Ovary (tissue), 7 donors: ENCODE measurements at regions not wholly inside any gene's neighbourhood (a gene's known extent, or its start where the extent isn't known, plus 50 kb on each side); places are given as distances from the start of the nearest gene placed in this dataset.

Source experiments
- DNase-seq, 5 donors: peaks; one replicate each; pipeline ENCODE4 v3.0.0-alpha.2; 2019 to 2020
- H3K27ac ChIP-seq, 2 donors: fragments of 200-600 bp; one replicate each; pipeline versions ENCODE4 v1.5.1 to v1.8.0; 2019 to 2022
- H3K27me3 ChIP-seq: fragments of 200-600 bp; one replicate; pipeline ENCODE4 v1.8.0; 2022
- H3K36me3 ChIP-seq: fragments of 200-600 bp; sonication (generic); one replicate; pipeline ENCODE4 v1.5.1; 2019
- H3K4me1 ChIP-seq: one replicate; pipeline ENCODE4 v1.8.1; 2013; ENCODE audit warnings: mild to moderate bottlenecking, moderate library complexity; ENCODE audit not compliant: insufficient read depth
- H3K4me3 ChIP-seq: fragments of 200-600 bp; sonication (generic); one replicate; pipeline ENCODE4 v1.5.1; 2017
- H3K9me3 ChIP-seq, 2 donors: fragments of 200-600 bp in 1 of 2; sonication (generic) in 1 of 2; one replicate each; pipeline versions ENCODE4 v1.5.1 to v1.8.1; 2013 to 2019; ENCODE audit warnings: mild to moderate bottlenecking in 1 of 2, moderate library complexity in 1 of 2
- CTCF ChIP-seq, 3 donors: fragments of 450-650 bp in 2 of 3; fragments of 200-600 bp in 1 of 3; IDR thresholded peaks; one replicate each; pipeline versions ENCODE4 v1.5.1 to v1.8.0; 2016 to 2022; ENCODE audit warnings: antibody characterized with exemption in 3 of 3, mild to moderate bottlenecking in 1 of 3
- EP300 ChIP-seq: sonication (generic); formaldehyde crosslinking; IDR thresholded peaks from one replicate; pipeline ENCODE4 v1.6.1; 2017; ENCODE audit warnings: antibody characterized with exemption
- POLR2A ChIP-seq: fragments of 450-650 bp; IDR thresholded peaks from one replicate; pipeline ENCODE4 v1.6.1; 2017; ENCODE audit warnings: antibody characterized with exemption, mild to moderate bottlenecking, moderate library complexity
- WGBS, 3 donors: extraction: QIAGEN DNeasy Blood & Tissue Kit in 1 of 3; methylation state at CpG; one replicate each; pipeline versions ENCODE4 v1.1.5 to v1.1.7; 2013 to 2017; 5-methylcytosine and 5-hydroxymethylcytosine counted together
- intact Hi-C, 4 donors: fragments of 100-400 bp; cut with DNase I; formaldehyde crosslinking; loops; one replicate each; pipeline versions ENCODE4 v1.11.0 to v1.15.1; 2022 to 2023
- donor health status: DM: no; HTN: no; CAD: no; lungs with moderate emphysema.
- donor health status: DM: no; HTN: no; CAD: no.
- donor health status: Bipolar disorder and iron deficiency.
- donor health status: DM: no; HTN: no; CAD: no.
- donor health status: DM: yes; HTN: yes; CAD: no.

GRCh38 chr2:17101596-17101995, 416.6 kb downstream of the RAD51AP2 start:
- Histone ChIP-seq H3K9me3 (no peaks in the 10 kb centered on the region), H3K27ac (no peak overlapping the region), H3K4me3 (no peak overlapping the region), H3K4me1 (no peaks in the 10 kb centered on the region), H3K36me3 (no peaks in the 10 kb centered on the region), H3K27me3 (no peaks in the 10 kb centered on the region)
- DNase-seq: no peak
- intact Hi-C loops: no loop called here
- TF ChIP-seq POLR2A (no peak), CTCF (IDR thresholded peaks at IDR 0.05) (no peak), EP300 (no peak)
- WGBS, 3 donors: 86 to 92% (median 86%) methylated on average over 4 of the region's 4 CpGs

- H3K4me3 ChIP-seq: no peak overlapping the region
- no peak for DNase-seq
- TF ChIP-seq EP300 (no peak), POLR2A (no peak), CTCF (IDR thresholded peaks at IDR 0.05) (no peak)
- H3K9me3 ChIP-seq: no peaks in the 10 kb centered on the region
- H3K27ac ChIP-seq: no peak overlapping the region
- H3K36me3 ChIP-seq: no peaks in the 10 kb centered on the region
- H3K27me3 ChIP-seq: no peaks in the 10 kb centered on the region
- no peaks in the 10 kb centered on the region for H3K4me1 ChIP-seq
- intact Hi-C loops: no loop called here
- 72 to 90% (median 86%) methylated on average over 1 of the region's 1 CpG for WGBS, 3 donors
These were observed 417.1 kb downstream of the RAD51AP2 start for GRCh38 chr2:17101091-17101490.

GRCh38 chr2:17095340-17095739, 422.9 kb downstream of the RAD51AP2 start:
- no peaks in the 10 kb centered on the region for H3K4me1 ChIP-seq
- H3K27me3 ChIP-seq: no peaks in the 10 kb centered on the region
- intact Hi-C loops: no loop called here
- H3K4me3 ChIP-seq: no peak overlapping the region
- no peak for DNase-seq
- no peaks in the 10 kb centered on the region for H3K36me3 ChIP-seq
- H3K9me3 ChIP-seq: no peaks in the 10 kb centered on the region
- WGBS, 3 donors: 67 to 86% (median 81%) methylated on average over 2 of the region's 2 CpGs
- H3K27ac ChIP-seq: no peak overlapping the region
- TF ChIP-seq CTCF (IDR thresholded peaks at IDR 0.05) (no peak), POLR2A (no peak), EP300 (no peak)

- Histone ChIP-seq H3K9me3 (no peaks in the 10 kb centered on the region), H3K27ac (no peak overlapping the region), H3K4me3 (no peak overlapping the region), H3K27me3 (no peaks in the 10 kb centered on the region), H3K36me3 (no peaks in the 10 kb centered on the region), H3K4me1 (no peaks in the 10 kb centered on the region)
- TF ChIP-seq CTCF (IDR thresholded peaks at IDR 0.05) (no peak), EP300 (no peak), POLR2A (no peak)
- intact Hi-C loops: no loop called here
- no peak for DNase-seq
- 5 to 16% (median 8%) methylated on average over 1 of the region's 1 CpG for WGBS, 3 donors
These were observed 424.5 kb downstream of the RAD51AP2 start for GRCh38 chr2:17093712-17094111.

- WGBS, 3 donors: 64 to 73% (median 68%) methylated on average over 1 of the region's 1 CpG
These were observed 421.4 kb upstream of the CYRIA start for GRCh38 chr2:17086990-17087389.

More at GRCh38 chr2:17086990-17087389, 421.4 kb upstream of the CYRIA start:
- Histone ChIP-seq H3K27ac (no peak overlapping the region), H3K9me3 (no peaks in the 10 kb centered on the region), H3K27me3 (no peaks in the 10 kb centered on the region), H3K36me3 (no peaks in the 10 kb centered on the region), H3K4me1 (no peaks in the 10 kb centered on the region), H3K4me3 (no peak overlapping the region)
- DNase-seq: no peak
- intact Hi-C loops: no loop called here
- TF ChIP-seq CTCF (IDR thresholded peaks at IDR 0.05): no peak
- TF ChIP-seq EP300: no peak
- no peak for TF ChIP-seq POLR2A
